ENCODE measurements at regions not wholly inside any gene's neighbourhood (a gene's known extent, or its start where the extent isn't known, plus 50 kb on each side); places are given as distances from the start of the nearest gene placed in this dataset.
"Not testable (repeated sequence)": the region's sequence is repeated elsewhere in the genome, so short reads cannot be mapped to it uniquely, and the experiment has no call there.

DNA sequence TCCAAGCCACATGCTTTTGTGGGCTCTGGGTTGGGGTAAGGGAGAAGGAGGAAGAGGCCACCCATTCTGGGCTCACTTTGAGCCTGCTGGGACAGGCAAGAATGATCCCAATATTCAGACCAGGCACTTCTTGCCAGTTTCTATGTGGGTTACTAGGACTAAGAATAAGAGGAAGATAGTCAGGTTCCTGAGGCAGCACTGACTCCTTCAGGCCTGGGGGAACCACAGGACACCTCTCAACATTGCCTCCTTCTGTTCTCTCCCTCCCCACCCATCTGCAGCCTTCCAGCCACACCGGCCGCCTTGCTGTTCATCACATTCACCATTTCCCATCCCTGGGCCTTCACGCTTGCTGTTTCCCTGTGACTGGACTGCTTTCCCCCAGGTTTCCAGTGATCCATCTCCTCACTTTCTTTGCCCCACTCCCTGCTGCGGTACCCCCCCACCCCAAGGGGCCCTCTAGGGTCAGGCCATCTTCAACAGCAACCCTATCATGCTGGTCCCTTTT, 69.2 kb upstream of the SIRPA start:
- DNase-seq (ENCODE audit: low read depth, low spot score): no peak

DNA sequence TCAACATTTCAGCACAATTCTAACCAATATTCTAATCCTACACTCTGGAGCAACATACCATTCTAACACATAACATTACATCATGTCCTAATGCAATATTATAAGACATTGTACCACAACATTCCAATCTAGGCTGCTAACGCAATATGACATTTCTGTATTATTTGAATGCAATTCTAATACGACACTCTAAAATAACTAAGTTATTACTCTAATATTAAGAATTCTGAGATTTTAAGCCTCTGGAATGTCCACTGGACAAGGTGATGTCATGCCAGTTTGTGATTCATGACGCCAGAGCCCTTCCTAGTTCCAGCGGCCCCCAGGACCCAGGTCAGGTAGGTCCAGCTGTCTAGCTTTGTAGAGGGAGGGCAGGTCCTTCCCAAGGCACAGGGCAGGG, 69.7 kb upstream of the SIRPA start:
- no peak for DNase-seq (ENCODE audit: low read depth, low spot score)

DNA sequence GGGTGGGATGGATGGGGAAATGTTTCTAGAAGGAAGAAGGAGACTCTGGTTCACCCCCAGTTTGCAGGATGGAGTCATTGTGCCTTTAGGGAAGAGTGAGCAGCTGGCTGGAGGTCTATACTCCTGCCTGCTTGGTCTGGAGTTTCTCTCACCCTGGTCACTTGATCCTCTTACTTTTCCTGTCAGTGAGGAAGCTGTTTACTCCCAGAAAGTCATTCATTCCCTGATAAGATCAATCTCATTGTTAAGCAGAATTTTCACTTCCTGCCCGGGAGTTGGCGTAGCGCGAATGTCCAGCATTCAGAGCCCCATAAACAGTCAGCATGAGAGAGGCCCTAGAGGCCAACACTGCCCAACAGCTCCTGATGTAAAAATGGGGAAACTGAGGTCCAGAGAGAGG, 70.4 kb upstream of the SIRPA start:
- no peak for DNase-seq (ENCODE audit: low read depth, low spot score)

DNA sequence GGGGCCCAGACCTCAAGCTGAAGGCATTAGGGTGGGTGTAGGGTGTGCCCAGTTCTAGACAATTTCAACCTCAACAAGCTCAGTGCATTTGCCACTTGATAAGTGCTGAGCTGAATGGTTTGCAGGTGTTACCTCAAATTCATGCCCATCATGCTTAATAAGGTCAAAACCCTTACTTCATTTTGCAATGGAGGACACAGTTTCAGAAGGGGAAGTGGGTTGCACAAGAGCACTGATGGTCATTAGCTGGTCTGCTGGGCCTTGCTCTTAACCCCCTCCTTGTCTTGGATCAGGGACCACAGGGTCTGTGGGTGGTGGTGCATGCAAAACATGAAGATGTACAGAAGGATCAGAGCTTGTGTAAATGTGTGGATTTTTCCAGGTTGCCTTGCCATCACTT, 71.0 kb upstream of the SIRPA start:
- DNase-seq (ENCODE audit: low read depth, low spot score): no peak

DNA sequence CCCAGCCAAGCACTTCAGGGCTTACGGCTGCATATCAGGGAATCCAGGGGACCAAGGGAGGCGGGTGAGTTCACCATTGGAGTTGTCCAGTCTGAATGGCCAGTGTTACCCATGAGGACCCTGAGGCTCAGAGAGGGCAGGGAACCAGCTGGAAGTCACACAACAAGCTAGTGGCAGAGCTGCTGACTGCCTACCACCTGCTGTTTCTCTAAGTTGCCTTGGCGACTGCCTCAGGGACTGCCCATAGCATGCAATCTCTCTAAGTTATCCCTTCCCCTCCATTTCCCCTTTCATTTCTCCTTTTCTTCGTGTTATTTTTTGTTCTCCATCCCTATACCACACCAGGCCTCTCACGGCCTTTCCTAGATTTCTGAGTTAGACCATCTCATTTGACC, 71.8 kb upstream of the SIRPA start:
- DNase-seq (ENCODE audit: low read depth, low spot score): no peak

DNA sequence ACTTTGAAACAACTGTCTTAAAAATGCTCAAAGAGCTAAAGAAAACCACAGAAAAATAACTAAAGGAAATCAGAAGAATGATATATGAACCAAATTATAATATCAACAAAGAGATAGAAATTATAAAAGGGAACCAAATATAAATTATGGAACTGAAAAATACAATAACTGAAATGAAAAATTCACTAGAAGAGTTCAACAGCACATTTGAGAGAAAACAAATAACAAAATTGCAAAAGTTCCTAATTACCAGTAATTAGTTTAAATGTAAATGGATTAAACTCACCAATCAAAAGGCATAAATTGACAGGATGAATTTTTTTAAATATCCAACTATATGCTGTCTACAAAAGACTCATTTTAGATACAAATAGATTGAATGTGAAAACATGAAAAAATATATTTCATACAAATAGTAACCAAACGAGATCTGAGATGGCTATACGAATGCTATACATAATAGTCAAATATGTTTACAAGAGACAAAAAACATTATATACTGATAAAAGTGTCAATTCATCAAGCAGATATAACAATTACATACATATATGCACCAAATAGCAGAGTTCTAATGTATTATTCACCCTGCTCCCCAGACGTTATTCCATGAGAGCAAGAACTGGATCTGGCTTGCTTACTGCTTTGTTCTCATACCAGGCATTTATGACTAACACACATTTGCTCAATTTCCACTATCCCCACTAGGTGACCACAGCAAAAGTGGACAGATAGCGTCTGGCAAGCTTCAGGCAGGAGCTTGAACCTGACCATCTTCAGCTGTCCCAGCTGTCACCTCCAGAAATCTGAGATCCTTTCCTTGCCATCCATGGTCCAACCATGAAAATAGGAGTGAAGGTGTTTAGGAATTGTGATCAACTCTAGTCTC, 72.4 kb upstream of the SIRPA start:
- no peak for DNase-seq (ENCODE audit: low read depth, low spot score)

DNA sequence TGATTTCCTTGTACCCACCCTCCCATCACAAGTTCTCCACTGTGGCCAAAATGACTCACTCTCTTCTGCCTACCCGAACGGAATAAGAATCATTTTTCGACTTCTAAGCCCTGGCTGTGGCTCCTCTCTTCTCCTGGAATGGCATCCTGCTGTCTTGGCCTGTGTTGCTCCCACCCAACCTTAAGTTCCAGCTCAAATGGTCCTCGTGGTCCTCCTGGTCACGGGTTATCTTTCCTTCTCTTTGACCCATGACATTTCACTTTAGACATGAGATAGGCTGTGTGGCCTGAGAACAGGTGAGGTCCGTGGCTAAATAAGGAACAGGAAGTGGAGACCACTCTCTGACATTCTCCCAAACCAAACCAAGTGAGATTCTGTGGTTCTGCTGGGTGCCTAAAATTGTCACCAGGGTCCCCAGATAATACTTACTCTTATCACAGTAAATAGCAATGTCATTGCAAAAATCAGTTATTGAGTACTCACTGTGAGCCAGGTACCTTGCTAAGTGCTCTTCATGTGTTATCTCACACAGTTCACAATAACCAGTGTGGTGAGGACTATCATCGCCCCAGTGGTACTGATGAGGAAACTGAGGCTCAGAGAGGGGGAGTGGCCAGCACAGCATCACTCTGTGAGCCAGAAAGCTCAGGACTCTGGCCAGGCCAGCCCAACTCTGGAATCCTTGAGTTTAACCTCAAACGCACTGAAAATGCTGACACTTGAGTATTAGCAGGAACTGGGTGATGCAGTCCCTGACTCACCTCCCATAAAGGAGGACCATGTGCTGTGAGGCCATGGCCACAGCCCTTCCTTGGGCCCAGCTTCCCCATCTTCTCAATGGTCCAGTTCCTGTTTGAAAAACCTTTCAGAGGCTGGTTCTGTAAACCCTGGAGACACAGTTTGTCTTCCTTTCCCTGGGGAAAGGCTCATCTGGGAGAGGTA, 74.8 kb upstream of the SIRPA start:
- no peak for DNase-seq (ENCODE audit: low read depth, low spot score)

DNA sequence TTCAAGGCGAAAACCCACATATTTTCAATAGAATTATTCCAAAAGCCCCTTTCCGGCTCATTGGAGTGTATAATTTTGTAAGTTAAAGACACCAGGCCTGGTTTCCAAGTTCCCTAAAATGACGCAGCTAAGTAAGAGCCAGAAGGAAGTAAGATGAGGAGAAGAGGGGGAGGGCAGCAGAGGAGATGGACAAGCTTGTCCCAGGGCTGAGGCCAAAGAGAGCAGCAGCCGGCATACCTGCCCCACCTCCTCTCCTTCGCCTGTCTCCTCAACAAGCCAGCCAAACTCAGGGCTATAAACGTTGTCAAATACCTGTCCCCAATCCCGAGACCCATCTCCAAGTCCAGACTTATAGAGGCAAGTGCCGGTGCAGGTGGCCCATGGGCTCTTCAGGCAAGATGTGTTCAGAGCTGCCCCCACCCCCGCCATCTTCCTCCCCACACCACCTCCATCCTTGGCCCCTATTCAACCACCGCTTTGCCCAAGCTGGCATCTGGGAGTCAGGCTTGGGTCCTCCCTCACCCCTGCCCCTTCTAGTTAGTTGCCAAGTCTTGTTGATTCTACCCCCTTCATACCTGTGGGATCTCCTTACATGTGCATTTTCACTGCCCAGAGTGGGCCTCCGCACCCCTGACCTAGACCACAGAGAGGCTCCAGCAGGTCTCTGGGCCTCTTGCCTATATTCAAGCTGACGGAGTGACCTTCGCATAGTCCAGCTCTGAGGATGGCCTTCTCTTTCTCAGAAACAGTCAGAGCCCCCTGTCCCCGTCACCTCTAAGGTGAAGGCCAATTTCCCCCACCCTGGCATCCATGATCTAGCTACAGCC, 75.7 kb upstream of the SIRPA start:
- no peak for DNase-seq (ENCODE audit: low read depth, low spot score)

DNA sequence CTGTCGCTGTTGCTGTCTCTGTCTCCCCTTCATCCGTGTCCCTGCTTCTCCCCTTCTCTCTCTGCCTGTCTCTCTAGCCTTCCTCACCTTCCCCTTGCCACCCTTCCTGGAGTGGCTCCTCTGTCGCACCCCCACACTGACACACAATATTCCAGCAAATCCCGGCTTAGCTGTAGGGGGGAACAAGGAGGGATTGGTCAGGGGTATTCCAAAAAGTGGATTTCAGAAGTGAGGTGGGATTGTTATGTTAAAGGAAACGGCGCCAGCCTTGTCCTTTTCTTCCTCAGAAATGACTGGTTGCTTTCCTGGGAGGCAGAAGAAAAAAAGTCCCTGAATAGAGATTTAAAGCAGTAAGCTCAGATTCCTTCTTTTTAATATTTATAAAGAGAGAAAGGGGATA, 76.3 kb upstream of the SIRPA start:
- no peak for DNase-seq (ENCODE audit: low read depth, low spot score)

DNA sequence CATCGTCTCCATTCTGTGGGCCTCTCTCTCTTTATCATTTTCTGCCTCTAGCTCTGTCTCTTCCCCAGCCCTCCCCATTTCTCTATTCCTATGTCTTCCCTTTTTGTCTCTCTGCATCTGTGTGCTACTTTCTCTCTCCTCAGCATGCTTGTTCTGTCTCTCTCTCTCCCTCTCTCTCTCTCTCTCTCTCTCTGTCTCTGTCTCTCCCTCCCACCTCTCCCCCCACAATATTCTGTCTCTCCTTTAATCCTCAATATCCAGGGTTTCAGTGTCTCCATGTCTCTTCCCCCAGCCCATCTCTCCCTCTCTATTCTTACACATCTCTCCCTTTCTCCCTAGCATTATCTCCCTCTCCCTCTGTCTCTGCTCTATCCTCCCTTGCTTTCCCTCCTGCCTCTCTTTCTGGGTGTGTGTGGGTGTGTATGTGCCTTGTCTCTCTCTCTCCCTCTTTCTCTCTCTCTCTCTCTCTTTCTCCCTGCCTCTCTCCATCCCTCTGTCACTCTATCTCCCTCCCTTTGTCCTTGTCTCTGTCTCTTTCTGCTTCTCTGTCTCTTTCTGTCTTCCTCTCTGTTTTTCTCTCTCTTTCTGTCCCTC, 76.9 kb upstream of the SIRPA start:
- DNase-seq (ENCODE audit: low read depth, low spot score): no peak

DNA sequence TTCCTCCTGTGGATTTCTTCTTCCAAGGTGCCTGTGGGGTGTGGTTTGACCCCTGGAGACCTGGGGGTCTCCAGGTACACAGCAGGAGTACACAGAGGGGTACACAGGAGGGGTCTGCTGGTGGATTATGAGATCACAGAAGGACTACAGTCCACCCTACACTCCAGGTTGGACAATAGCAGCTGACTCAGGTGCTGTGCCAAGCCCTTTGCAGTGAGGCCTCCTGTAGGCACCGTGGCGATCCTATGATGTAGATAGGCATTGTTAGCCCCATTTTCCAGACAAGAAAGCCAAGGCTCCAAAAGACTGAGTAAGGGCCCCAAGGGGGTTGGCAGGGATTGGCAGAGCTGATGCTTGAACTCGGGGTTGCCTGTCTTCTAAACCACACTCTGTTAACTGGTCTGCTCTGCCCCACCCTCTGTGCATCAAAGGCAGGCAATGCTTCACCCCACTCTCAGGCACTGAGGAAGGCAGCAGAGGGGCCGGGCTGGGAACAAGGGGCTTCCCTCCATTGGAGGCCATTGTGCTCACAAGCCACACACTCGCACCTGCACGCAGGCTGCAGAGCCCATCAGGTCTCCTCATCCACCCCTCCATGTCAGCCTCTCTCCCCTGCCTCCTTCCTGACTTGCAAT, 77.5 kb upstream of the SIRPA start:
- no peak for DNase-seq (ENCODE audit: low read depth, low spot score)

DNA sequence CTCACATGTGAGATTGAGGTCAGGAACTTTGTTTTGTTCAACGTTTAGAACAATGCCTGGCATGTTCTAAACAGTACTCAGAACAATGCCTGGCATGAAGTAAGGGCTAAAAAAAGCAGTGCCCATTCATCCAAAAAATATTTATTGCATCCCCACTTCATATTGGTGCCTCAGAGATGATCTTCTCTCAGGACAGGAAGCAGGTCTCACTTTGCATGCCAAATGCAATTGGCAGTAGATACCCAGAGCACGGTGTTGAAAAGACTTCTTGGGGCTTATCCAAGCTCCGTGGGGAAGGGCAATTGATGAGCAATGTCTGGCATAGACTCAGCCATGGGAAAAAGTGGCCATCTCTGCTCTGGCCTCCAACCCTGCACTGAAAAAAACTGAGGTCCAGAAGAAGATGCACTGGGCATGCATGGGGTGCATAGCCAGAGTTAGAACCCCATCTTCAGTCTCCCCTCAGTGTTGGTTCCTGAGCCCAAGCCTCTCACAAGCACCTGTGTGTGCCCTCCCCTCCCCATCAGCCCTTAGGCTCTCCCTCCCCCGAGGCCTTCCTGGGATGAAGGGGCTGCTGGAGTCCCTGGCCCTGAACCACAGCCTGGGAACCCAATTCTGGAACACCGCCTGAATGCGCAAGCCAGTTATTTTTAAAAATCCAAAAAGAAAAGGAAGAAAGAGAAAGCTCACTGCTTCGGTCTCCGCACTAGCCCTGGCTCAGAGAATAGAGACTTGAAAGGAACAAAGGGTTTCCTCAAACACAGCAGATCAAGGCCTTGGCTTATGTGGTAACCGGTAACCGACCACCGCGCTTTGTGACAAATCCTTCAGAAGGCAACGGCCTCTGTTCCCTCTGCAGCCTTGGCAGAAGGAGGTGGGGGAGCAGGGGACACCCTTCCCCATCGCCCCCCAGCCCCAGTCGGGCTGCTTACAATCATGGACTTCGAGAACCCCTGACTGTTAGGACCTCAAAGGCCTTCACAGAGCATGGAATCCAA, 78.5 kb upstream of the SIRPA start:
- DNase-seq (ENCODE audit: low read depth, low spot score): no peak

DNA sequence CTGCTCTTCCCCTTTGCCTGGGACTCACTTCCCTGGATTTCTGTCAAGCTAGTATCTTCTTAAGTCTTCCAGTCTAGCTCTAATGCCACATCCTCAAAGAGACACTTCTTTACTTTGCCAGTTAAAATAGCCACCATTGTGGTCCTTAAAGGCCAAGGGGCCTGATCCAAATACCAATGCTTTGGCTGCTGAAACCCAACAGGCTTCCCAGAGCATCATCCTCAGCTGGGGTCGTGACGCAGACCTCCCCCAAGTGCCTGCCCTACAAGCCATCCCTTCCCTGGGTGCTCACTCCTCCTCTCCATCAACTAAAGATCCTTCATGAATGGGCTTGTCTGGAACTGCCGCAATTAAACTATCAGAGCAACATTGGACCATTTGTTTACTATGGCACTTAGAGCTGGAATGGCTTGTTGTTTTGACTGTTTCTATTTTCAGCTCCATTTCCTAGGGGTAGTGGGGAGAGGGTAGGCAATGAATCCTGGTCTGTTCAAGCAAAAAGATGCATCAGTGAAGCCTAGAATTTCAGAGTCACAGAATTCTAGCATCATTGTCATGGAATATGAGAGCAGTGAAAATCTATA, 79.6 kb upstream of the SIRPA start:
- DNase-seq (ENCODE audit: low read depth, low spot score): no peak

DNA sequence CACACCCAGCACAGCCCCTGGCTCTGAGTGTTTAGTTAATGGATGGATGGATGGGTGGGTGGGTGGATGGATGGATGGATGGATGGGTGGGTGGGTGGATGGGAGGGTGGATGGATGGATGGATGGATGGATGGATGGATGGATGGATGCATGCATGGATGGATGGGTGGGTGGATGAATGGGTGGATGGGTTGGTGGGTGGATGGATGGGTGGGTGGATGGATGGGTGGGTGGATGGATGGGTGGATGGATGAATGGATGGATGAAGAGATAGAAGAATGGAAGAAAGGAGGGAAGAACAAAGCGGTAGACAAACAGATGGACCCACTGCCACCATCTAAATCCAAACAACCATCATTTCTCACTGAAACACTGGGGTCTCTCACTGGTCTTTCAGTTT, 80.3 kb upstream of the SIRPA start:
- not testable (repeated sequence) for DNase-seq (ENCODE audit: low read depth, low spot score)

DNA sequence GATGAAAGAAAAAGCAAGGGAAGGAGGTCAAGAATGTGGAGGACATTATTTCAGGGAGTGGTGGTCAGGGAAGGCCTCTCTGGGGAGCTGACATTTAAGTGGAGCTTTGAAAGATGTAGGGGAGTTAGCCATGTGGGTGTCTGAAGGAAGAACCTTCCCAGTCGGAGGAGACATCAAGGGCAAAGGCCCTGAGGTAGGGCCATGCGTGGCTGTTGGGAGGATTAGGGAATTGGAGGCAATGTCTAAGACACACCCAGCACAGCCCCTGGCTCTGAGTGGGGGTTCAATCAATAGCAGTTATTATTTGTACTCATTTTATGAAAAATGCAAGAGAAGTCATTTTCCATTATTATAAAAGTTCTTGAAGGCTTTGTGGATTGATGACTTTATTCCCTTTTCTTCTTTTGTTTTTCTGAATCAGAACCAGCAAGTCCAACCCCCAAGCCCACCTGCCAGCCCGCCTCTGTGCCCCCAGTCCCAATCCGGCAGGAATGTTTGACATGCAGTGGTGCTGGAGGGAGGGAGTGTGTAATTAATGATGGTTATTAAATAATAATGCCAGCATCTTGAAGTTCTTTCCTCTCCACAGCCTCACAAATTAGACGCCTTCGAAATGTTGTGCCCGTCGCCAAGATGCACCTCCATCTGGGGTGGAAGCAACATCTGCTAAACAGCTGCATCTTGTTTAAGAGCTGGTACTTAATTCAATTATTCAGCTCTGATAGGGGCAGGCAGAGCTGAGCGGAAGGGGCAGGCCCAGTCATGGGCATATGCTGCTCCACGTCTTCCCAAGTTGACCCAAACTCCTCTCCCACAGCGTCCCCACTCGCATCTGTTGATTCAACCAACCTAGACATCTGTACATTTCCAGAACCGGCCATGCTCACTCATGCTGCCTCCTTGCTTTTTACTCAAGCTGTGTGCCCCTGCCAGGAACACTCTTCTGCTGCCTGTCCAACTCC, 81.3 kb upstream of the SIRPA start:
- DNase-seq (ENCODE audit: low read depth, low spot score): no peak

DNA sequence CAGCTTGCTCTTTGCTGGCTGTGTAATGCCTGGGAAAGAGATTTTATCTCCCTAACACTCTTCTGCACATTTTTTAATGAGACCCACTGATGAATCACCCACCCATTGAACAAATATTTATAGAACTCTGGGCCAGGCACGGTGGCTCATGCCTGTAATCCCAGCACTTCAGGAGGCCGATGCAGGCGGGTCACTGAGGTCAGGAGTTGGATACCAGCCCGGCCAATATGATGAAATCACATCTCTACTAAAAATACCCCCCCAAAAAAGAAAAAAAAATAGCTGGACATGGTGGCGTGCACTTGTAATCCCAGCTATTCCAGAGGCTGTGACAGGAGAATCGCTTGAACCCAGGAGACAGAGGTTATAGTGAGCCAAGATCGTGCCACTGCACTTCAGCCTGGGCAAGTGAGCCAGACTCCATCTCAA, 82.1 kb upstream of the SIRPA start:
- DNase-seq (ENCODE audit: low read depth, low spot score): no peak

DNA sequence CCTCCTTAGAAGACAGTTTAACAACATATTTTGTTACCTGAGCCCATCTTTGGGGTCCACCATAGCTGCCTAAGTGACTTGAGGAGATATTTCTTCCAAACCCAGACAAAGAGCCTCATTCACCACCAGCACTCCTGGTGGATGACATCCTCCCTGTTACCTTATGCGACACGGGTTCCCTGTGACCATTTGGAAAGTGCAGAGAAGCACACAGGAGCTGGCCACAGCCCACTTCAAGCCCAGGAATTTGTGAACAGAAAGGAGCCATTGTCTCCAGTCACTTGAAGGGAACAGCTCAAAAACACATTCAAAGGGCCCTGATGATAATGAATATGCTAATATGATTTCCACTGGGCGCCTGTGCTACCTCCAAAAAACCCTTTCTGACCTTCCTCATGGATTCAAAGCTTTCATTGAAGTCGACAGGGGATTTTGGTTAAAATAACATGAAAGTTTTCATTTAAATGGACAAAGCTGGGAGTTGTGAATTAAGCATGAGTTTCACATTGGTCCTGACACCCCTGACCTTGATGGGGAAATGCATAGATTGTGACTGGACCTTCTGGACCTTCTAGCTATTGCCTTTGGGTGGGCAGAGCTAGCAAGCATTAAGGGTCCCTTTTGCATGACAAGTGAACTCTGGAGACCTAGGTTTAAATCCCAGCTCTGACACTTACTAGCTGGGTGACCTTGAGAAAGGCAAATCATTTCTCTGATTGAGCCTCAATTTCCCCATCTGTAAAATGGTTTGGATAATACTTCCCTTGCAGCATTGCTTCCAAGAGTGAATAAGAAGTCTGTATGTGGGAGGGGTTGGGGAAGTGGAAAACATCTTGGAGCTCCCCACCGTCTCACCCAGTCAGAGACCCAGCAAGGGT, 83.3 kb upstream of the SIRPA start:
- DNase-seq (ENCODE audit: low read depth, low spot score): no peak

Measured in iPS DF 19.7 (cell line).